H1 (cell line): ENCODE measurements at regions not wholly inside any gene's neighbourhood (a gene's known extent, or its start where the extent isn't known, plus 50 kb on each side); places are given as distances from the start of the nearest gene placed in this dataset.

Experiments used
- CTCF ChIA-PET: fragments of 300-600 bp; sonication (Branson Sonifier 250); formaldehyde crosslinking; loops from one replicate; lab custom pipeline; 2021; ENCODE audit not compliant: partially characterized antibody; lab: Charles Lee
- POLR2A ChIA-PET: fragments of 300-600 bp; sonication (Branson Sonifier 250); formaldehyde crosslinking; loops from one replicate; lab custom pipeline; 2021; ENCODE audit warnings: inconsistent platforms; ENCODE audit not compliant: partially characterized antibody; lab: Charles Lee
- DNase-seq, 2 experiments: peaks; one replicate each; pipeline versions ENCODE4 v3.0.0 to v3.0.0-alpha.2; 2010 to 2022; ENCODE audit warnings: low spot score in 2 of 2, low read depth in 1 of 2, mixed read lengths in 1 of 2
- FAIRE-seq: peaks from 2 replicates; lab custom pipeline; 2011; peaks lifted over from hg19 to GRCh38; lab: Jason Lieb, UNC
- H2AFZ ChIP-seq: 2 replicates; pipeline ENCODE4 v1.8.1; 2012; ENCODE audit warnings: low read length, inconsistent platforms
- H2AK5ac ChIP-seq: 2 replicates; pipeline ENCODE4 v1.6.1; 2013; ENCODE audit warnings: low read depth, low read length
- H2BK120ac ChIP-seq: replicated peaks from 2 replicates; pipeline ENCODE3; 2013; ENCODE audit warnings: low read depth, low read length, inconsistent platforms
- H2BK12ac ChIP-seq: 2 replicates; pipeline ENCODE4 v1.6.1; 2013; ENCODE audit warnings: low read depth, low read length
- H2BK15ac ChIP-seq: 2 replicates; pipeline ENCODE4 v1.6.1; 2013; ENCODE audit warnings: low read length
- H2BK20ac ChIP-seq: 2 replicates; pipeline ENCODE4 v1.6.1; 2013; ENCODE audit warnings: low read length
- H2BK5ac ChIP-seq: 2 replicates; pipeline ENCODE4 v1.6.1; 2013; ENCODE audit warnings: low read depth, low read length
- H3K14ac ChIP-seq: 2 replicates; pipeline ENCODE4 v1.6.1; 2013; ENCODE audit warnings: inconsistent platforms; ENCODE audit not compliant: insufficient read length
- H3K18ac ChIP-seq: 2 replicates; pipeline ENCODE4 v1.6.1; 2013; ENCODE audit warnings: low read length; ENCODE audit errors: extremely low read depth
- H3K23ac ChIP-seq: 2 replicates; pipeline ENCODE4 v1.6.1; 2013; ENCODE audit warnings: inconsistent platforms; ENCODE audit not compliant: insufficient read length
- H3K23me2 ChIP-seq: 2 replicates; pipeline ENCODE4 v1.6.1; 2013; ENCODE audit warnings: low read depth, low read length
- H3K27ac ChIP-seq: 2 replicates; pipeline ENCODE4 v1.6.1; 2011; ENCODE audit warnings: low read depth, low read length, inconsistent platforms
- H3K27me3 ChIP-seq, 4 experiments: replicated peaks in 1 of 4; 1 replicate in 1 of 4; 2 replicates in 3 of 4; pipeline versions ENCODE4 v1.6.1 to v1.8.1; 2011 to 2013; ENCODE audit warnings: low read length in 3 of 4, mild to moderate bottlenecking in 3 of 4, inconsistent platforms in 2 of 4, mixed read lengths in 2 of 4, moderate library complexity in 1 of 4; ENCODE audit not compliant: control insufficient read depth in 3 of 4, insufficient read depth in 3 of 4; ENCODE audit errors: extremely low read depth in 1 of 4
- H3K36me3 ChIP-seq, 4 experiments: 2 replicates each; pipeline versions ENCODE4 v1.6.1 to v1.8.1; 2011 to 2013; ENCODE audit warnings: mild to moderate bottlenecking in 4 of 4, low read length in 3 of 4, moderate library complexity in 2 of 4, control low read depth in 1 of 4, inconsistent platforms in 1 of 4; ENCODE audit not compliant: insufficient read depth in 4 of 4, control insufficient read depth in 2 of 4
- H3K4ac ChIP-seq: replicated peaks from 2 replicates; pipeline ENCODE3; 2013; ENCODE audit warnings: low read length, low read depth, mixed read lengths, inconsistent platforms; ENCODE audit not compliant: insufficient read length
- H3K4me1 ChIP-seq, 4 experiments: replicated peaks in 1 of 4; 1 replicate in 1 of 4; 2 replicates in 3 of 4; pipeline versions ENCODE4 v1.6.1 to v1.8.1; 2011 to 2013; ENCODE audit warnings: low read length in 3 of 4, inconsistent platforms in 2 of 4, mixed read lengths in 1 of 4; ENCODE audit not compliant: insufficient read depth in 4 of 4, control insufficient read depth in 3 of 4
- H3K4me2 ChIP-seq, 2 experiments: 2 replicates each; pipeline versions ENCODE4 v1.6.1 to v1.8.1; 2011 to 2013; ENCODE audit warnings: low read depth in 2 of 2, low read length in 2 of 2, control low read depth in 1 of 2, inconsistent platforms in 1 of 2, mild to moderate bottlenecking in 1 of 2; ENCODE audit not compliant: insufficient read depth in 1 of 2
- H3K4me3 ChIP-seq, 4 experiments: fragments of 200-600, 300-600 bp in 1 of 4; sonication (generic), shearing (Covaris generic), sonication (Bioruptor Twin) in 1 of 4; 2 replicates each; pipeline versions ENCODE4 v1.5.1 to v1.8.1; 2011 to 2016; ENCODE audit warnings: low read length in 4 of 4, low read depth in 3 of 4, control low read depth in 2 of 4, inconsistent platforms in 2 of 4, mild to moderate bottlenecking in 2 of 4, mixed read lengths in 1 of 4, moderate library complexity in 1 of 4; ENCODE audit not compliant: insufficient read depth in 2 of 4; ENCODE audit errors: extremely low read depth in 1 of 4
- H3K56ac ChIP-seq: replicated peaks from 2 replicates; pipeline ENCODE3; 2013; ENCODE audit warnings: low read depth, mild to moderate bottlenecking, mixed read lengths, low read length, inconsistent platforms; ENCODE audit not compliant: insufficient read length
- H3K79me1 ChIP-seq: 2 replicates; pipeline ENCODE4 v1.6.1; 2013; ENCODE audit warnings: low read depth, low read length, control low read depth
- H3K79me2 ChIP-seq, 2 experiments: 2 replicates each; pipeline versions ENCODE4 v1.6.1 to v1.8.1; 2012 to 2013; ENCODE audit warnings: low read length in 2 of 2, mild to moderate bottlenecking in 2 of 2, inconsistent platforms in 1 of 2; ENCODE audit not compliant: insufficient read depth in 2 of 2, control insufficient read depth in 1 of 2
- H3K9ac ChIP-seq, 4 experiments: replicated peaks in 1 of 4; 1 replicate in 1 of 4; 2 replicates in 3 of 4; pipeline versions ENCODE4 v1.6.1 to v1.8.1; 2011 to 2013; ENCODE audit warnings: low read depth in 3 of 4, low read length in 3 of 4, control low read depth in 2 of 4, mild to moderate bottlenecking in 2 of 4, moderate library complexity in 2 of 4, inconsistent platforms in 1 of 4; ENCODE audit errors: extremely low read depth in 1 of 4
- H3K9me3 ChIP-seq, 2 experiments: 2 replicates each; pipeline versions ENCODE4 v1.6.1 to v1.8.1; 2012 to 2013; ENCODE audit warnings: mild to moderate bottlenecking in 2 of 2, moderate library complexity in 2 of 2, control low read depth in 1 of 2, inconsistent platforms in 1 of 2, low read depth in 1 of 2, low read length in 1 of 2, mixed read lengths in 1 of 2; ENCODE audit not compliant: insufficient read depth in 2 of 2
- H4K20me1 ChIP-seq, 2 experiments: replicated peaks in 1 of 2; 2 replicates each; pipeline versions ENCODE3 to v1.8.1; 2011 to 2013; ENCODE audit warnings: inconsistent platforms in 2 of 2, low read length in 2 of 2, mild to moderate bottlenecking in 1 of 2; ENCODE audit not compliant: insufficient read depth in 2 of 2, control insufficient read depth in 1 of 2
- H4K5ac ChIP-seq: 2 replicates; pipeline ENCODE4 v1.6.1; 2013; ENCODE audit warnings: low read length, low read depth, mixed read lengths, inconsistent platforms; ENCODE audit not compliant: insufficient read length
- H4K8ac ChIP-seq: 2 replicates; pipeline ENCODE4 v1.8.0; 2013; ENCODE audit warnings: mild to moderate bottlenecking, moderate library complexity, low read length, inconsistent platforms; ENCODE audit not compliant: insufficient read depth; ENCODE audit errors: extremely low read depth
- H4K91ac ChIP-seq: replicated peaks from 2 replicates; pipeline ENCODE3; 2013; ENCODE audit warnings: low read length, mixed read lengths, inconsistent platforms; ENCODE audit not compliant: insufficient read length
- ASH2L ChIP-seq: fragments of 200-600, 300-600 bp; sonication (generic); IDR thresholded peaks from one replicate; pipeline ENCODE4 v1.7.1; 2017; ENCODE audit warnings: low read length
- ATF2 ChIP-seq: IDR thresholded peaks from 2 replicates; pipeline ENCODE4 v1.6.1; 2012; ENCODE audit warnings: low read length, inconsistent platforms
- BRCA1 ChIP-seq: IDR thresholded peaks from 2 replicates; pipeline ENCODE4 v1.6.1; 2012; ENCODE audit warnings: low read depth, low read length, improper control_type of control experiment
- CTCF ChIP-seq, 3 experiments: IDR thresholded peaks; 1 replicate in 2 of 3; 2 replicates in 1 of 3; pipeline versions ENCODE4 v1.5.1 to v1.6.1; 2011; ENCODE audit warnings: low read length in 3 of 3, mild to moderate bottlenecking in 3 of 3, inconsistent platforms in 2 of 3, low read depth in 1 of 3, moderate library complexity in 1 of 3; ENCODE audit not compliant: insufficient read depth in 1 of 3; ENCODE audit errors: control extremely low read depth in 1 of 3
- NANOG ChIP-seq: IDR thresholded peaks from 2 replicates; pipeline ENCODE4 v1.6.1; 2011; ENCODE audit warnings: low read length, low read depth, mild to moderate bottlenecking, inconsistent platforms; ENCODE audit not compliant: insufficient read depth, poor library complexity, severe bottlenecking
- POLR2AphosphoS5 ChIP-seq: IDR thresholded peaks from 2 replicates; pipeline ENCODE4 v1.6.1; 2011; ENCODE audit warnings: low read depth, low read length
- RNF2 ChIP-seq: fragments of 200-900, 300-1000 bp; sonication (generic); IDR thresholded peaks from 2 replicates; pipeline ENCODE4 v1.7.1; 2016; ENCODE audit warnings: borderline replicate concordance, low read depth, mild to moderate bottlenecking, antibody characterized with exemption, low read length; ENCODE audit not compliant: poor library complexity, severe bottlenecking; ENCODE audit errors: missing control alignments
- ZNF274 ChIP-seq: IDR thresholded peaks from 2 replicates; pipeline ENCODE4 v1.7.0; 2012; ENCODE audit warnings: low read length, borderline replicate concordance; ENCODE audit errors: extremely low read depth
- WGBS, 2 experiments: shearing (Covaris generic) in 1 of 2; methylation state at CpG; one replicate each; pipeline versions ENCODE4 v1.1.6 to v1.1.7; 2013 to 2015; ENCODE audit warnings: low lambda C conversion rate in 2 of 2, mixed read lengths in 2 of 2, inconsistent platforms in 1 of 2, low coverage in 1 of 2, missing lambda C conversion rate in 1 of 2; ENCODE audit not compliant: insufficient replicate concordance in 2 of 2, insufficient coverage in 1 of 2, insufficient read length in 1 of 2; ENCODE audit errors: extremely low coverage in 1 of 2, missing lambda C conversion rate in 1 of 2; 5-methylcytosine and 5-hydroxymethylcytosine counted together

GRCh38 chr7:63096141-63096540 lies 902.5 kb upstream of the ZNF722 start (continued):
- TF ChIP-seq ASH2L, result no peak

GRCh38 chr7:63104666-63105065 lies 894.0 kb upstream of the ZNF722 start:
- no peak overlapping the region for H3K27ac ChIP-seq
- no peak overlapping the region for H2BK120ac ChIP-seq
- H2BK15ac ChIP-seq, result no peak overlapping the region
- no peak overlapping the region for H3K4me2 ChIP-seq
- H3K9me3 ChIP-seq, result peaks cover 71 to 86% of the 10 kb centered on the region in 2 experiments
- H4K91ac ChIP-seq, result no peak overlapping the region
- FAIRE-seq, result no peak
- H3K56ac ChIP-seq, result no peak overlapping the region
- no peak overlapping the region for H2AK5ac ChIP-seq
- no peak overlapping the region for H4K5ac ChIP-seq
- no peak overlapping the region for H3K18ac ChIP-seq
- H3K27me3 ChIP-seq, result no peaks in the 10 kb centered on the region
- no peak for DNase-seq
- WGBS, 2 experiments, result 68% methylated on average over 4 of the region's 4 CpGs; no CpG with 5 or more reads in 1 of the 2 experiments
- no peak overlapping the region for H2BK20ac ChIP-seq
- no peak overlapping the region for H2AFZ ChIP-seq
- H3K4me3 ChIP-seq, result no peak overlapping the region
- H3K14ac ChIP-seq, result no peak overlapping the region
- no peaks in the 10 kb centered on the region for H3K4me1 ChIP-seq
- no peaks in the 10 kb centered on the region for H4K20me1 ChIP-seq
- H3K79me1 ChIP-seq, result no peaks in the 10 kb centered on the region
- H3K79me2 ChIP-seq, result no peaks in the 10 kb centered on the region
- POLR2A ChIA-PET, result no interaction called here
- H3K23ac ChIP-seq, result no peak overlapping the region
- CTCF ChIA-PET, result no interaction called here
- no peaks in the 10 kb centered on the region for H3K23me2 ChIP-seq
- H4K8ac ChIP-seq, result no peak overlapping the region
- H3K4ac ChIP-seq, result no peak overlapping the region
- no peak overlapping the region for H3K9ac ChIP-seq
- H2BK12ac ChIP-seq, result no peak overlapping the region
- no peak overlapping the region for H2BK5ac ChIP-seq
- no peaks in the 10 kb centered on the region for H3K36me3 ChIP-seq
- TF ChIP-seq RNF2 (no peak), BRCA1 (no peak), POLR2AphosphoS5 (no peak), NANOG (no peak), ZNF274 (no peak), CTCF (IDR thresholded peaks at IDR 0.05; ENCODE audit: control extremely low read depth in 1 of 3, insufficient read depth in 1 of 3, low read depth in 1 of 3, low read length in 3 of 3) (no peak), ATF2 (no peak)
